Ishikawa (cell line): ENCODE measurements at regions not wholly inside any gene's neighbourhood (a gene's known extent, or its start where the extent isn't known, plus 50 kb on each side); places are given as distances from the start of the nearest gene placed in this dataset.

Experiments
- CEBPB ChIP-seq: IDR thresholded peaks from 2 replicates; pipeline ENCODE4 v1.6.1; 2012
- CREB1 ChIP-seq: IDR thresholded peaks from 2 replicates; pipeline ENCODE4 v1.6.1; 2012; ENCODE audit warnings: low read depth
- EGR1 ChIP-seq: IDR thresholded peaks from 2 replicates; pipeline ENCODE4 v1.6.1; 2012
- EP300 ChIP-seq: IDR thresholded peaks from 2 replicates; pipeline ENCODE4 v1.6.1; 2012; ENCODE audit warnings: borderline replicate concordance
- FOXM1 ChIP-seq: IDR thresholded peaks from 2 replicates; pipeline ENCODE4 v1.6.1; 2012; ENCODE audit warnings: low read depth, borderline replicate concordance
- NFIC ChIP-seq: IDR thresholded peaks from 2 replicates; pipeline ENCODE4 v1.6.1; 2012
- RAD21 ChIP-seq: IDR thresholded peaks from 2 replicates; pipeline ENCODE4 v1.6.1; 2012; ENCODE audit warnings: low read depth
- TAF1 ChIP-seq: IDR thresholded peaks from 2 replicates; pipeline ENCODE4 v1.6.1; 2012; ENCODE audit warnings: low read depth, mild to moderate bottlenecking
- TCF12 ChIP-seq: IDR thresholded peaks from 2 replicates; pipeline ENCODE4 v1.6.1; 2012; ENCODE audit warnings: low read depth
- TEAD4 ChIP-seq: IDR thresholded peaks from 2 replicates; pipeline ENCODE4 v1.6.1; 2012
- YY1 ChIP-seq: IDR thresholded peaks from 2 replicates; pipeline ENCODE4 v1.6.1; 2012; ENCODE audit warnings: low read depth
- ZBTB7A ChIP-seq: IDR thresholded peaks from 2 replicates; pipeline ENCODE4 v1.6.1; 2012; ENCODE audit warnings: low read depth
- TF ChIP-seq, protein P1 (sequence below): IDR thresholded peaks from 2 replicates; pipeline ENCODE4 v1.6.1; 2012; ENCODE audit warnings: low read depth, mild to moderate bottlenecking
- TF ChIP-seq, protein P2 (sequence below): IDR thresholded peaks from 2 replicates; pipeline ENCODE4 v1.6.1; 2012
- TF ChIP-seq, protein P3 (sequence below): IDR thresholded peaks from 2 replicates; pipeline ENCODE4 v1.6.1; 2012

DNA sequence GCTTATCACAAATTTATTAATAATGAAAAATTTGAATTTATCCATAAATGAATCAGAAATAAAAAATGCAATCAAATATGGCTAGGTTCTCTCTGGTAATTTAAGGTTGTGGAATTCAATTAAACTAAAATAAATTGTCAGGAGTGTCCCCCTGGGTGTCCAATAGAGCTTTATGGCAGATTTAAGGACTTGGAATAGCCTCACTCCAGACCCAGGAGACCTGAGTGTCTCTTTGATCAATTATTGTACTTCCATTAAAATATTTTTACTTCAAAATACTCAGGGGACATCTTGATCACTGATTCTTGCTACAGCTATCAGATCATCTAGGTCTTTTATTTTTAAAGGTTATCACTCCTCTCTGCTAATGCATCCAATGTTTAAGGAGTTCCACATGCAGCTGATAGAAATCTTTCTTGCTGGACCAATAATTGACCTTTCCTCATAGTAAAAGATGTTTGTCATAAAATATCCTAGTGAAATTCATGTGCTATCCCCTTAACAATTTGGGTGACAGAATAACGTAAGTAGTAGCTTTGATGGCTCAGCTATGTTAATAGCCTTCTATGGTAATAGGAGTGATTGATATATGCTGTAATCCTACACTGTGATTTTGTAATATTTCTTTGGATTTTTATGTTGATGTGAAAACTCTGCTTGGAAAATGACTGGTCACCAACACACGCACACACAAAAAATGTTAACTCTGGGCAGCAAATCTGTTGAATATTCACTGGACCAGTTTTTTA is 395.3 kb downstream of the NYAP2 start:
- TF ChIP-seq, protein P1, sequence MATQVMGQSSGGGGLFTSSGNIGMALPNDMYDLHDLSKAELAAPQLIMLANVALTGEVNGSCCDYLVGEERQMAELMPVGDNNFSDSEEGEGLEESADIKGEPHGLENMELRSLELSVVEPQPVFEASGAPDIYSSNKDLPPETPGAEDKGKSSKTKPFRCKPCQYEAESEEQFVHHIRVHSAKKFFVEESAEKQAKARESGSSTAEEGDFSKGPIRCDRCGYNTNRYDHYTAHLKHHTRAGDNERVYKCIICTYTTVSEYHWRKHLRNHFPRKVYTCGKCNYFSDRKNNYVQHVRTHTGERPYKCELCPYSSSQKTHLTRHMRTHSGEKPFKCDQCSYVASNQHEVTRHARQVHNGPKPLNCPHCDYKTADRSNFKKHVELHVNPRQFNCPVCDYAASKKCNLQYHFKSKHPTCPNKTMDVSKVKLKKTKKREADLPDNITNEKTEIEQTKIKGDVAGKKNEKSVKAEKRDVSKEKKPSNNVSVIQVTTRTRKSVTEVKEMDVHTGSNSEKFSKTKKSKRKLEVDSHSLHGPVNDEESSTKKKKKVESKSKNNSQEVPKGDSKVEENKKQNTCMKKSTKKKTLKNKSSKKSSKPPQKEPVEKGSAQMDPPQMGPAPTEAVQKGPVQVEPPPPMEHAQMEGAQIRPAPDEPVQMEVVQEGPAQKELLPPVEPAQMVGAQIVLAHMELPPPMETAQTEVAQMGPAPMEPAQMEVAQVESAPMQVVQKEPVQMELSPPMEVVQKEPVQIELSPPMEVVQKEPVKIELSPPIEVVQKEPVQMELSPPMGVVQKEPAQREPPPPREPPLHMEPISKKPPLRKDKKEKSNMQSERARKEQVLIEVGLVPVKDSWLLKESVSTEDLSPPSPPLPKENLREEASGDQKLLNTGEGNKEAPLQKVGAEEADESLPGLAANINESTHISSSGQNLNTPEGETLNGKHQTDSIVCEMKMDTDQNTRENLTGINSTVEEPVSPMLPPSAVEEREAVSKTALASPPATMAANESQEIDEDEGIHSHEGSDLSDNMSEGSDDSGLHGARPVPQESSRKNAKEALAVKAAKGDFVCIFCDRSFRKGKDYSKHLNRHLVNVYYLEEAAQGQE: no peak
- TF ChIP-seq CREB1: no peak
- no peak for TF ChIP-seq CEBPB
- TF ChIP-seq TEAD4: no peak
- no peak for TF ChIP-seq NFIC
- TF ChIP-seq EP300: no peak
- no peak for TF ChIP-seq RAD21
- TF ChIP-seq TAF1: no peak
- TF ChIP-seq TCF12: no peak
- no peak for TF ChIP-seq ZBTB7A
- TF ChIP-seq FOXM1: no peak
- TF ChIP-seq, protein P2, sequence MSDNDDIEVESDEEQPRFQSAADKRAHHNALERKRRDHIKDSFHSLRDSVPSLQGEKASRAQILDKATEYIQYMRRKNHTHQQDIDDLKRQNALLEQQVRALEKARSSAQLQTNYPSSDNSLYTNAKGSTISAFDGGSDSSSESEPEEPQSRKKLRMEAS: no peak

DNA sequence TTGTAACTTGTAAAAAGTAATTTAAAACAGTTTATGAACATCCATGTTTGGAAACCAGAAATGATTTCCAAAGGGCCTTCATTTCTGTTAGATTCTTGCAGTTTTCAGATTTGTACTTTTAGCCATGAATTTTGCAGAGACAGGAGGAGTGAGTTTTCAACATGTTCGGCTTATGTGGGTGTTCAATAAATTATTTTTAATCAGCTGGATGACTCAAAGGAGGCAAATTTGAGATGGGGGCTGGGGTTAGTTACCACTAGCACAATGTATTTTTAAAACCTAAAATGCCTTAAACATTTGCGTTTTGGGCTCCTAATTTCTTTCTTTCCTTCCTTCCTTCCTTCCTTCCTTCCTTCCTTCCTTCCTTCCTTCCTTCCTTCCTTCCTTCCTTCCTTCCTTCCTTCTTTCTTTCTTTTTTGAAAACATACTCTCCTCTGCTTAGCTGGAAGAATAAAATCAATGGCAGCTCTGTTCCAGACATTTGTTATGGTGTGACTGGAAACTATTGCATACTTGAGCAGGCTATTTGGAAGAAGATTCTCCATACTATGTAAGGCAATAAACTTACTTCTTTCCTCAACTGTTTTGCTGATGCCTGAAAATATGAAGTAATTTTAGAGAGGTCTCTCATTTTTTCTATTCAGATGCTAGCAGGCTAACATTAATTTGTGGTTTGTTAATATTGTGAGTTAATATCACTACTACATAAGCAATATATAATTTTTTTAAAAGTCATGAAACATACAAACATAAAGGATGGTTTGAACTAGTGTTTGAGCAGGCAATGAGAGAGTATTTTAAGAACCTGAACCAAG is 394.4 kb downstream of the NYAP2 start:
- TF ChIP-seq CEBPB: no peak
- no peak for TF ChIP-seq TEAD4
- TF ChIP-seq, protein P2: no peak
- no peak for TF ChIP-seq ZBTB7A
- TF ChIP-seq, protein P1: no peak
- no peak for TF ChIP-seq RAD21

DNA sequence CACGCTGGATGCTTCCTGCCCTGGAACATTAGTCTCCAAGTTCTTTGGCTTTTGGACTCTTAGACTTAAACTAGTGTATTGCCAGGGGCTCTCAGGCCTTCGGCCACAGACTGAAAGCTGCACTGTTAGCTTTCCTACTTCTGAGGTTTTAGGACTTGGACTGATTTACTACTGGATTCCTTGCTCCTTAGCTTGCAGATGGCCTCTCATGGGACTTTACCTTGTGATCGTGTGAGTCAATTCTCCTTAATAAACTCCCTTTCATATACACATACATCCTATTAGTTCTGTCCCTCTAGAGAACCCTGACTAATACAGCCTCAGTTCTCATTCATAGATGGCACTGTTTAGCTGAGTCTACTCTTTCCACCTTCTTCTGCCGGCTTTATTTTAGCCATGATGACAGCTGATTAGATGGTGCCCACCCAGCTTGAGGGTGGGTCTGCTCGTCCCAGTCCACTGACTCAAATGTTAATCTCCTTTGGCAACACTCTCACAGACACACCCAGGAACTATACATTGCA is 389.1 kb downstream of the NYAP2 start:
- TF ChIP-seq YY1 (no peak), CEBPB (no peak), EP300 (no peak), NFIC (no peak), EGR1 (no peak), FOXM1 (no peak), TAF1 (no peak), ZBTB7A (no peak), TEAD4 (no peak)
- TF ChIP-seq, protein P2: no peak
- TF ChIP-seq, protein P3, sequence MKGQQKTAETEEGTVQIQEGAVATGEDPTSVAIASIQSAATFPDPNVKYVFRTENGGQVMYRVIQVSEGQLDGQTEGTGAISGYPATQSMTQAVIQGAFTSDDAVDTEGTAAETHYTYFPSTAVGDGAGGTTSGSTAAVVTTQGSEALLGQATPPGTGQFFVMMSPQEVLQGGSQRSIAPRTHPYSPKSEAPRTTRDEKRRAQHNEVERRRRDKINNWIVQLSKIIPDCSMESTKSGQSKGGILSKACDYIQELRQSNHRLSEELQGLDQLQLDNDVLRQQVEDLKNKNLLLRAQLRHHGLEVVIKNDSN: no peak

DNA sequence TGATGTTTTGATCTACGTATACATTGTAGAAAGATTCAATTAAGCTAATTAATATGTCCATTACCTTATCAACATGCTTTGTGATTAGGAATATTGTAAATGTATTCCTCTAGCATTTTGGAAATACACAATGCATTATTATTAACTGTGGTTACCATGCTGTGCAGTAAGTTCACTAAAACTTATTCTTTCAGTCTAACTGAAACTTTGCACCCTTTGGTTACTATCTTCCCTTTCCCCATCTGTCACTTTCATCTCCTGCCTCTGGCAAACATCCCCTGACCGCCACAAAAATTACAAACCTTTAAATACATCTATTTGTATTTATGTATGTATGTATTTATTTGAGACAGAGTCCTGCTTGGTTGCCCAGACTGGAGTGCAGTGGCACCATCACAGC is 388.0 kb downstream of the NYAP2 start:
- TF ChIP-seq EGR1 (no peak), CEBPB (no peak), YY1 (no peak), NFIC (no peak), TCF12 (no peak), EP300 (no peak), FOXM1 (no peak), RAD21 (no peak)
- TF ChIP-seq, protein P1: no peak
- TF ChIP-seq, protein P3: no peak
